Epithelial cell of esophagus (primary cell): ENCODE measurements at regions not wholly inside any gene's neighbourhood (a gene's known extent, or its start where the extent isn't known, plus 50 kb on each side); places are given as distances from the start of the nearest gene placed in this dataset.

Experiments
- DNase-seq: peaks from one replicate; pipeline ENCODE4 v3.0.0; 2010; ENCODE audit warnings: low read depth
- H3K4me3 ChIP-seq: 2 replicates; pipeline ENCODE4 v1.5.1; 2011; ENCODE audit warnings: mild to moderate bottlenecking, low read length, control low read depth
- CTCF ChIP-seq: IDR thresholded peaks from 2 replicates; pipeline ENCODE4 v1.5.1; 2011; ENCODE audit warnings: low read depth, mild to moderate bottlenecking, low read length, control low read depth, inconsistent platforms; ENCODE audit not compliant: insufficient read depth; ENCODE audit errors: missing control alignments

- H3K4me3 ChIP-seq = no peak overlapping the region
- TF ChIP-seq CTCF = no peak
- DNase-seq = no peak
These were observed 269.4 kb downstream of the CDH19 start for GRCh38 chr18:66334534-66334933.

GRCh38 chr18:66329716-66330115, 274.2 kb downstream of the CDH19 start:
- no peak for TF ChIP-seq CTCF
- H3K4me3 ChIP-seq = no peak overlapping the region
- no peak for DNase-seq

GRCh38 chr18:66328296-66328878, 275.5 kb downstream of the CDH19 start:
- H3K4me3 ChIP-seq = no peak overlapping the region
- no peak for DNase-seq
- no peak for TF ChIP-seq CTCF

GRCh38 chr18:66325251-66325650, 278.6 kb downstream of the CDH19 start:
- no peak overlapping the region for H3K4me3 ChIP-seq
- no peak for DNase-seq
- no peak for TF ChIP-seq CTCF

GRCh38 chr18:66324616-66325015, 279.3 kb downstream of the CDH19 start:
- TF ChIP-seq CTCF = no peak
- no peak for DNase-seq
- no peak overlapping the region for H3K4me3 ChIP-seq

- H3K4me3 ChIP-seq = no peak overlapping the region
- DNase-seq = peak; percentile 13
- no peak for TF ChIP-seq CTCF
These were observed 286.4 kb downstream of the CDH19 start for GRCh38 chr18:66317243-66318090.
